Endothelial cell of umbilical vein (primary cell): ENCODE measurements at regions not wholly inside any gene's neighbourhood (a gene's known extent, or its start where the extent isn't known, plus 50 kb on each side); places are given as distances from the start of the nearest gene placed in this dataset.

Experiments used
- BruUV-seq: library from RNA; stranded (reverse); fragments of 400-500 nt; replicated peaks from 2 replicates; lab custom pipeline; 2021; lab: Mats Ljungman, UMichigan
- CTCF ChIA-PET: fragments of 300-600, 350-600 bp; sonication (Branson Sonifier 250); formaldehyde crosslinking; loops from one replicate; lab custom pipeline; 2021; ENCODE audit warnings: antibody characterized with exemption, inconsistent platforms; lab: Charles Lee
- POLR2A ChIA-PET: fragments of 300-600, 350-600 bp; sonication (Branson Sonifier 250); formaldehyde crosslinking; loops from one replicate; lab custom pipeline; 2021; ENCODE audit warnings: antibody characterized with exemption, inconsistent platforms; lab: Charles Lee
- DNase-seq: peaks from one replicate; pipeline ENCODE4 v3.0.0-alpha.2; 2011; ENCODE audit warnings: low read depth, low spot score
- FAIRE-seq: peaks from 2 replicates; lab custom pipeline; 2011; peaks lifted over from hg19 to GRCh38; lab: Jason Lieb, UNC
- H2AFZ ChIP-seq: 2 replicates; pipeline ENCODE4 v1.6.0; 2012; ENCODE audit warnings: low read depth, low read length, control low read depth, inconsistent platforms
- H3K27ac ChIP-seq: 2 replicates; pipeline ENCODE4 v1.5.1; 2011; ENCODE audit warnings: low read depth, mild to moderate bottlenecking, control low read depth, low read length, moderate library complexity; ENCODE audit not compliant: insufficient read depth
- H3K27me3 ChIP-seq, 2 experiments: 2 replicates each; pipeline versions ENCODE4 v1.6.0 to v1.6.1; 2011; ENCODE audit warnings: low read length in 2 of 2, mixed read lengths in 1 of 2; ENCODE audit not compliant: control insufficient read depth in 2 of 2, insufficient read depth in 2 of 2
- H3K36me3 ChIP-seq, 2 experiments: 2 replicates in 1 of 2; 3 replicates in 1 of 2; pipeline ENCODE4 v1.5.1; 2011; ENCODE audit warnings: low read length in 2 of 2, mild to moderate bottlenecking in 1 of 2, moderate library complexity in 1 of 2; ENCODE audit not compliant: control insufficient read depth in 2 of 2, insufficient read depth in 2 of 2; ENCODE audit errors: extremely low read depth in 1 of 2
- H3K4me1 ChIP-seq: 3 replicates; pipeline ENCODE4 v1.5.1; 2011; ENCODE audit warnings: mild to moderate bottlenecking, low read length; ENCODE audit not compliant: control insufficient read depth, insufficient read depth; ENCODE audit errors: extremely low read depth
- H3K4me2 ChIP-seq: 2 replicates; pipeline ENCODE4 v1.6.1; 2011; ENCODE audit warnings: low read length, control low read depth, mixed read lengths; ENCODE audit not compliant: insufficient read depth
- H3K4me3 ChIP-seq, 3 experiments: fragments of 200-600 bp in 1 of 3; sonication (generic), shearing (Covaris generic) in 1 of 3; replicated peaks in 1 of 3; 2 replicates each; pipeline ENCODE4 v1.5.1; 2011 to 2016; ENCODE audit warnings: control low read depth in 3 of 3, low read length in 3 of 3, mild to moderate bottlenecking in 2 of 3, inconsistent platforms in 1 of 3, low read depth in 1 of 3, moderate library complexity in 1 of 3; ENCODE audit not compliant: insufficient read depth in 1 of 3
- H3K79me2 ChIP-seq: 2 replicates; pipeline ENCODE4 v1.6.0; 2012; ENCODE audit warnings: low read length, inconsistent platforms; ENCODE audit not compliant: control insufficient read depth, insufficient read depth
- H3K9ac ChIP-seq: replicated peaks from 2 replicates; pipeline ENCODE3; 2011; ENCODE audit warnings: low read length, control low read depth; ENCODE audit not compliant: insufficient read depth; ENCODE audit errors: extremely low read depth
- H3K9me1 ChIP-seq: replicated peaks from 3 replicates; pipeline ENCODE4 v1.6.0; 2011; ENCODE audit warnings: mild to moderate bottlenecking, low read length; ENCODE audit not compliant: control insufficient read depth, insufficient read depth; ENCODE audit errors: extremely low read depth
- H3K9me3 ChIP-seq: replicated peaks from 2 replicates; pipeline ENCODE4 v1.5.1; 2012; ENCODE audit warnings: low read length, inconsistent platforms; ENCODE audit not compliant: control insufficient read depth, insufficient read depth
- H4K20me1 ChIP-seq: replicated peaks from 2 replicates; pipeline ENCODE3; 2011; ENCODE audit warnings: mild to moderate bottlenecking, low read length; ENCODE audit not compliant: control insufficient read depth, insufficient read depth; ENCODE audit errors: extremely low read depth
- EZH2 ChIP-seq: IDR thresholded peaks from 2 replicates; pipeline ENCODE4 v1.6.1; 2012; ENCODE audit warnings: borderline replicate concordance, low read depth, mild to moderate bottlenecking, moderate library complexity, low read length, inconsistent platforms; ENCODE audit not compliant: severe bottlenecking
- FOS ChIP-seq: IDR thresholded peaks from 2 replicates; pipeline ENCODE4 v1.6.1; 2011; ENCODE audit warnings: mild to moderate bottlenecking, low read length, moderate library complexity, borderline replicate concordance; ENCODE audit not compliant: insufficient read depth
- GATA2 ChIP-seq: IDR thresholded peaks from 2 replicates; pipeline ENCODE4 v1.7.0; 2011; ENCODE audit warnings: low read depth, mild to moderate bottlenecking, moderate library complexity, mixed read lengths, low read length; ENCODE audit not compliant: insufficient read length, insufficient read depth
- JUN ChIP-seq: IDR thresholded peaks from 2 replicates; pipeline ENCODE4 v1.6.1; 2011; ENCODE audit warnings: borderline replicate concordance, low read depth; ENCODE audit not compliant: insufficient read length, insufficient read depth
- MYC ChIP-seq: IDR thresholded peaks from one replicate; pipeline ENCODE4 v1.6.1; 2011; ENCODE audit warnings: mild to moderate bottlenecking, low read depth, low read length
- POLR2A ChIP-seq: IDR thresholded peaks from 2 replicates; pipeline ENCODE4 v1.6.1; 2012; ENCODE audit warnings: low read depth, mild to moderate bottlenecking, control low read depth, low read length
- POLR2AphosphoS5 ChIP-seq: IDR thresholded peaks from 2 replicates; pipeline ENCODE4 v1.6.1; 2012; ENCODE audit warnings: low read depth, mild to moderate bottlenecking, control low read depth, low read length, moderate library complexity; ENCODE audit not compliant: insufficient read depth
- dilution Hi-C: fragments of 300-500 bp; cut with MboI; formaldehyde crosslinking; loops from one replicate; pipeline ENCODE4 v1.15.0; 2019; ENCODE audit warnings: low sequenced_read_pairs; ENCODE audit not compliant: extremely low pct_ligation_motif_present
- intact Hi-C: fragments of 100-400 bp; cut with micrococcal nuclease; formaldehyde crosslinking; loops from one replicate; pipeline ENCODE4 v1.10.0; 2022
- TF ChIP-seq, protein P1 (sequence below), 2 donors: IDR thresholded peaks; 1 replicate in 1 of 2; 2 replicates in 1 of 2; pipeline ENCODE4 v1.5.1; 2011; ENCODE audit warnings: low read length in 2 of 2, mild to moderate bottlenecking in 2 of 2, moderate library complexity in 2 of 2, control low read depth in 1 of 2, inconsistent platforms in 1 of 2, low read depth in 1 of 2; ENCODE audit not compliant: insufficient read depth in 1 of 2; ENCODE audit errors: extremely low read depth in 1 of 2
- TF ChIP-seq, protein P2 (sequence below): IDR thresholded peaks from 2 replicates; pipeline ENCODE4 v1.6.1; 2011; ENCODE audit not compliant: insufficient read depth, insufficient read length

DNA sequence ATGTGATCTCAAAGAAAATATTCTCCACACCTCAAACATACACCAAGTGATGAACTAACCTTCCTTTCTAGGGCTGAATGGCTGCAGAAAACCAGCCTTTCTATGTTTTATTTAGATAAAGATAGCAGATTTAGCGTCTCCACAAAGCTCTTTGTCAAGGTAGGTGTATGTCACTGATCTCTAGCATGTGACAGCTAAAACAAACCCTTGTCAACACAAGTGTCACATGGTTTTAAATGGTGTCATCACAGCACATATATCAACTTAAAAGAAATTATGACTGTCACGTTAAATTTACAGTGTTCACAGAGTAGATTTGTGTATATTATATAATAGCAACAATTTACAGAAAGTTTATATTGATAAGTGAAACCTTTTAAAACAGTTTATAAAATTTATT, 58.3 kb downstream of the TENT5A start:
- Histone ChIP-seq H3K36me3 (no peaks in the 10 kb centered on the region), H3K27me3 (no peaks in the 10 kb centered on the region), H3K4me3 (no peak overlapping the region), H3K4me1 (no peaks in the 10 kb centered on the region), H4K20me1 (no peaks in the 10 kb centered on the region), H2AFZ (no peak overlapping the region), H3K4me2 (no peak overlapping the region), H3K9ac (no peak overlapping the region), H3K27ac (no peak overlapping the region), H3K9me3 (no peaks in the 10 kb centered on the region), H3K79me2 (no peaks in the 10 kb centered on the region), H3K9me1 (no peaks in the 10 kb centered on the region)
- DNase-seq: no peak
- BruUV-seq: no TSS peak
- ChIA-PET POLR2A (no interaction called here), CTCF (no interaction called here)
- intact Hi-C loops (no loop called here), dilution Hi-C loops (no loop called here)
- no peak for FAIRE-seq
- TF ChIP-seq MYC: no peak
- TF ChIP-seq, protein P1, sequence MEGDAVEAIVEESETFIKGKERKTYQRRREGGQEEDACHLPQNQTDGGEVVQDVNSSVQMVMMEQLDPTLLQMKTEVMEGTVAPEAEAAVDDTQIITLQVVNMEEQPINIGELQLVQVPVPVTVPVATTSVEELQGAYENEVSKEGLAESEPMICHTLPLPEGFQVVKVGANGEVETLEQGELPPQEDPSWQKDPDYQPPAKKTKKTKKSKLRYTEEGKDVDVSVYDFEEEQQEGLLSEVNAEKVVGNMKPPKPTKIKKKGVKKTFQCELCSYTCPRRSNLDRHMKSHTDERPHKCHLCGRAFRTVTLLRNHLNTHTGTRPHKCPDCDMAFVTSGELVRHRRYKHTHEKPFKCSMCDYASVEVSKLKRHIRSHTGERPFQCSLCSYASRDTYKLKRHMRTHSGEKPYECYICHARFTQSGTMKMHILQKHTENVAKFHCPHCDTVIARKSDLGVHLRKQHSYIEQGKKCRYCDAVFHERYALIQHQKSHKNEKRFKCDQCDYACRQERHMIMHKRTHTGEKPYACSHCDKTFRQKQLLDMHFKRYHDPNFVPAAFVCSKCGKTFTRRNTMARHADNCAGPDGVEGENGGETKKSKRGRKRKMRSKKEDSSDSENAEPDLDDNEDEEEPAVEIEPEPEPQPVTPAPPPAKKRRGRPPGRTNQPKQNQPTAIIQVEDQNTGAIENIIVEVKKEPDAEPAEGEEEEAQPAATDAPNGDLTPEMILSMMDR (IDR thresholded peaks at IDR 0.05; ENCODE audit: extremely low read depth in 1 of 2, insufficient read depth in 1 of 2, low read depth in 1 of 2, low read length in 2 of 2): no peak

DNA sequence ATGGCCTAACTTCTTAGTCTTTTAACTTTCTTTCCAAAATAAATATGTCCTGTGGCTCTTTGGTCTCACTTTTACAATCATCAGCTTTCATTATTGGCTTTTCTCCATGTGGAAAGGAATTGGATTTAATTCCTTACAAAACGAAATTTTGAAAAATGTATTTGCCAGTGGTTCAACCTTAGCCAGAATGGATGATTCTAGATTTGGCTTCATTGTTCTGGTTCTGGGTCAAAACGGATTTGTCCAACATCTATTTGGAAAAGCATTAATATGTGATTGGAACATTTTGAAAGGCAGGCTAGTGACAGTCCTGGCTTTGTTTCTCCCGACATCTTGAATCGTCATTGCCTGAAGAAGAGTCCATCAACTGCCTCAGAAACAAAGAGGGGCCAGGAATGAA, 59.2 kb downstream of the TENT5A start:
- Histone ChIP-seq H3K4me2 (no peak overlapping the region), H3K9ac (no peak overlapping the region), H3K4me3 (no peak overlapping the region), H3K36me3 (no peaks in the 10 kb centered on the region), H3K79me2 (no peaks in the 10 kb centered on the region), H3K27ac (no peak overlapping the region), H2AFZ (no peak overlapping the region), H3K4me1 (no peaks in the 10 kb centered on the region), H3K9me1 (no peaks in the 10 kb centered on the region), H3K27me3 (no peaks in the 10 kb centered on the region), H3K9me3 (no peaks in the 10 kb centered on the region), H4K20me1 (no peaks in the 10 kb centered on the region)
- FAIRE-seq (no peak), DNase-seq (no peak)
- intact Hi-C loops: no loop called here
- TF ChIP-seq, protein P2, sequence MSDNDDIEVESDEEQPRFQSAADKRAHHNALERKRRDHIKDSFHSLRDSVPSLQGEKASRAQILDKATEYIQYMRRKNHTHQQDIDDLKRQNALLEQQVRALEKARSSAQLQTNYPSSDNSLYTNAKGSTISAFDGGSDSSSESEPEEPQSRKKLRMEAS: no peak
- no peak for TF ChIP-seq MYC
- TF ChIP-seq GATA2: no peak
- no peak for TF ChIP-seq POLR2A
- no peak for TF ChIP-seq EZH2
- TF ChIP-seq FOS: no peak
- TF ChIP-seq, protein P1 (IDR thresholded peaks at IDR 0.05; ENCODE audit: extremely low read depth in 1 of 2, insufficient read depth in 1 of 2, low read depth in 1 of 2, low read length in 2 of 2): no peak
- TF ChIP-seq JUN: no peak
- no peak for TF ChIP-seq POLR2AphosphoS5
- ChIA-PET CTCF (no interaction called here), POLR2A (no interaction called here)
- dilution Hi-C loops: no loop called here
- BruUV-seq: no TSS peak
